Endothelial cell of umbilical vein (primary cell): ENCODE measurements at regions not wholly inside any gene's neighbourhood (a gene's known extent, or its start where the extent isn't known, plus 50 kb on each side); places are given as distances from the start of the nearest gene placed in this dataset.

ENCODE experiments used
- BruUV-seq: library from RNA; stranded (reverse); fragments of 400-500 nt; replicated peaks from 2 replicates; lab custom pipeline; 2021; lab: Mats Ljungman, UMichigan
- CTCF ChIA-PET: fragments of 300-600, 350-600 bp; sonication (Branson Sonifier 250); formaldehyde crosslinking; loops from one replicate; lab custom pipeline; 2021; ENCODE audit warnings: antibody characterized with exemption, inconsistent platforms; lab: Charles Lee
- POLR2A ChIA-PET: fragments of 300-600, 350-600 bp; sonication (Branson Sonifier 250); formaldehyde crosslinking; loops from one replicate; lab custom pipeline; 2021; ENCODE audit warnings: antibody characterized with exemption, inconsistent platforms; lab: Charles Lee
- DNase-seq: peaks from one replicate; pipeline ENCODE4 v3.0.0-alpha.2; 2011; ENCODE audit warnings: low read depth, low spot score
- FAIRE-seq: peaks from 2 replicates; lab custom pipeline; 2011; peaks lifted over from hg19 to GRCh38; lab: Jason Lieb, UNC
- H2AFZ ChIP-seq: 2 replicates; pipeline ENCODE4 v1.6.0; 2012; ENCODE audit warnings: low read depth, low read length, control low read depth, inconsistent platforms
- H3K27ac ChIP-seq: 2 replicates; pipeline ENCODE4 v1.5.1; 2011; ENCODE audit warnings: low read depth, mild to moderate bottlenecking, control low read depth, low read length, moderate library complexity; ENCODE audit not compliant: insufficient read depth
- H3K27me3 ChIP-seq, 2 experiments: 2 replicates each; pipeline versions ENCODE4 v1.6.0 to v1.6.1; 2011; ENCODE audit warnings: low read length in 2 of 2, mixed read lengths in 1 of 2; ENCODE audit not compliant: control insufficient read depth in 2 of 2, insufficient read depth in 2 of 2
- H3K36me3 ChIP-seq, 2 experiments: 2 replicates in 1 of 2; 3 replicates in 1 of 2; pipeline ENCODE4 v1.5.1; 2011; ENCODE audit warnings: low read length in 2 of 2, mild to moderate bottlenecking in 1 of 2, moderate library complexity in 1 of 2; ENCODE audit not compliant: control insufficient read depth in 2 of 2, insufficient read depth in 2 of 2; ENCODE audit errors: extremely low read depth in 1 of 2
- H3K4me1 ChIP-seq: 3 replicates; pipeline ENCODE4 v1.5.1; 2011; ENCODE audit warnings: mild to moderate bottlenecking, low read length; ENCODE audit not compliant: control insufficient read depth, insufficient read depth; ENCODE audit errors: extremely low read depth
- H3K4me2 ChIP-seq: 2 replicates; pipeline ENCODE4 v1.6.1; 2011; ENCODE audit warnings: low read length, control low read depth, mixed read lengths; ENCODE audit not compliant: insufficient read depth
- H3K4me3 ChIP-seq, 3 experiments: fragments of 200-600 bp in 1 of 3; sonication (generic), shearing (Covaris generic) in 1 of 3; replicated peaks in 1 of 3; 2 replicates each; pipeline ENCODE4 v1.5.1; 2011 to 2016; ENCODE audit warnings: control low read depth in 3 of 3, low read length in 3 of 3, mild to moderate bottlenecking in 2 of 3, inconsistent platforms in 1 of 3, low read depth in 1 of 3, moderate library complexity in 1 of 3; ENCODE audit not compliant: insufficient read depth in 1 of 3
- H3K79me2 ChIP-seq: 2 replicates; pipeline ENCODE4 v1.6.0; 2012; ENCODE audit warnings: low read length, inconsistent platforms; ENCODE audit not compliant: control insufficient read depth, insufficient read depth
- H3K9ac ChIP-seq: replicated peaks from 2 replicates; pipeline ENCODE3; 2011; ENCODE audit warnings: low read length, control low read depth; ENCODE audit not compliant: insufficient read depth; ENCODE audit errors: extremely low read depth
- H3K9me1 ChIP-seq: replicated peaks from 3 replicates; pipeline ENCODE4 v1.6.0; 2011; ENCODE audit warnings: mild to moderate bottlenecking, low read length; ENCODE audit not compliant: control insufficient read depth, insufficient read depth; ENCODE audit errors: extremely low read depth
- H3K9me3 ChIP-seq: replicated peaks from 2 replicates; pipeline ENCODE4 v1.5.1; 2012; ENCODE audit warnings: low read length, inconsistent platforms; ENCODE audit not compliant: control insufficient read depth, insufficient read depth
- H4K20me1 ChIP-seq: replicated peaks from 2 replicates; pipeline ENCODE3; 2011; ENCODE audit warnings: mild to moderate bottlenecking, low read length; ENCODE audit not compliant: control insufficient read depth, insufficient read depth; ENCODE audit errors: extremely low read depth
- FOS ChIP-seq: IDR thresholded peaks from 2 replicates; pipeline ENCODE4 v1.6.1; 2011; ENCODE audit warnings: mild to moderate bottlenecking, low read length, moderate library complexity, borderline replicate concordance; ENCODE audit not compliant: insufficient read depth
- dilution Hi-C: fragments of 300-500 bp; cut with MboI; formaldehyde crosslinking; loops from one replicate; pipeline ENCODE4 v1.15.0; 2019; ENCODE audit warnings: low sequenced_read_pairs; ENCODE audit not compliant: extremely low pct_ligation_motif_present
- intact Hi-C: fragments of 100-400 bp; cut with micrococcal nuclease; formaldehyde crosslinking; loops from one replicate; pipeline ENCODE4 v1.10.0; 2022
- TF ChIP-seq, protein P1 (sequence below): IDR thresholded peaks from 2 replicates; pipeline ENCODE4 v1.6.1; 2011; ENCODE audit not compliant: insufficient read depth, insufficient read length

DNA sequence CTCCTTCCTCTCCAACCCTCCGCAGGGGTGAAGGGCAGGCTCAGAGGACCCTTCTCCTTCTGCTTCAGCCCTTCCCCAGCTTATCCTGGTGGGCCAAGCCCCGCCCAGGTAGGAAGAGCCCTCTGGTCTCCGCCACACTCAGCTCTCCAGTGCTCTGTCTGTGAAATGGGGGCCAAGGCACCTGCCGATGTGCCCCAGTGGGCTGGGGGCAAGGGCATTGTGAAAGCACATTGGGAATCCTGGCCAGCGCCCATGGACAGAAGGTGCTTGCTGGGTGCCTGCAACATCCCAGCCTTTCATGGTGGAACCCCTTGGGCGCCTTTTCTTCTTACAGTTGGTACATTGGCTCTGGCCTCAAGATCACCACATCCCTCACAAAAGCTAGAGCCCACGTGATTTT, 150.8 kb downstream of the INHBB start:
- dilution Hi-C loops: no loop called here
- H3K36me3 ChIP-seq: no peaks in the 10 kb centered on the region
- no peak overlapping the region for H3K27ac ChIP-seq
- no peak overlapping the region for H3K4me3 ChIP-seq
- H3K27me3 ChIP-seq: peaks cover 0 to 10% of the 10 kb centered on the region in 2 experiments
- H3K9me1 ChIP-seq: no peaks in the 10 kb centered on the region
- ChIA-PET CTCF (interaction anchor here (1.3 kb wide), 1 partner anchor 12 kb away, joined by 4 read pairs; no protein-coding TSS in a partner anchor), POLR2A (interaction anchor here (0.6 kb wide), 1 partner anchor 172 kb away, joined by 3 read pairs; no protein-coding TSS in a partner anchor)
- DNase-seq (no peak), FAIRE-seq (no peak)
- TF ChIP-seq, protein P1, sequence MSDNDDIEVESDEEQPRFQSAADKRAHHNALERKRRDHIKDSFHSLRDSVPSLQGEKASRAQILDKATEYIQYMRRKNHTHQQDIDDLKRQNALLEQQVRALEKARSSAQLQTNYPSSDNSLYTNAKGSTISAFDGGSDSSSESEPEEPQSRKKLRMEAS: no peak
- no peaks in the 10 kb centered on the region for H3K79me2 ChIP-seq
- H3K4me2 ChIP-seq: no peak overlapping the region
- no peak overlapping the region for H3K9ac ChIP-seq
- H3K9me3 ChIP-seq: no peaks in the 10 kb centered on the region
- no peak overlapping the region for H2AFZ ChIP-seq
- intact Hi-C loops: no loop called here
- H3K4me1 ChIP-seq: no peaks in the 10 kb centered on the region
- no peaks in the 10 kb centered on the region for H4K20me1 ChIP-seq
- BruUV-seq: no TSS peak

DNA sequence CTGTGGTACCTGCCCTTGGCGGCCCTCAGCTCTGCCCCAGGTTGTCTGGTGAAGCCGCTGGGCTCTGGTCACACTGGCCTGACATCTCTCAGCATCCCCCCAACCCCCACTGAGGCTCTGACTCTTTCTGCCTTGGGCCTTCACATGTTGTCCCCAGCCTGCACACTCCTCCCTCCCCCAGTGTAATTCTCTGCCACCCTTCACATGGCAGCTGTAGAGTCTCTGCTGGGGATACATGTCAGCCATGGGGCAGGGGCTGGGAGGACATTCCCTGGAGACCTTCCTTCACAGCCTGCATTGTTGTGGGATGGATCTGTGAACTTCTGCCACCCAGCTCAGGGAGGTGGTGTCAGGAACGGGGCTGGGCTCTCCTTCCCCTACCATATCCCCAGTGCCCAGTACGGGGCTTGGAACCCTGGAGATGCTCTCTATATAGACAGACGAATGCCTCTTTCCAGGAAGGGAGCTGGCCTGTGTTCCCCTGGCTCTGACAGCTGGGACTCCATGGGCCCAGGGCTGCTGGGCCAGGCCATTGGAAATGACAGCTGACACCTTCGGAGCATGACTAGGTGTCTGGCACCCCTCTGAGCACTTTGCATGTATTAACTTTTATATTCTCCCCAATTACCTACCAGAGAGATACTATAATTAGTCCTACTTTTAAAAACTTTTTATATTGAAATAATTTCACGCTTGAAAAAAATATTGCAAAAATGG, 151.5 kb downstream of the INHBB start:
- no peak overlapping the region for H2AFZ ChIP-seq
- DNase-seq (no peak), FAIRE-seq (no peak)
- no peak overlapping the region for H3K4me3 ChIP-seq
- H3K4me2 ChIP-seq: no peak overlapping the region
- no peaks in the 10 kb centered on the region for H4K20me1 ChIP-seq
- H3K9me3 ChIP-seq: no peaks in the 10 kb centered on the region
- TF ChIP-seq FOS: no peak
- H3K27ac ChIP-seq: no peak overlapping the region
- H3K4me1 ChIP-seq: no peaks in the 10 kb centered on the region
- peaks cover 0 to 11% of the 10 kb centered on the region in 2 experiments for H3K27me3 ChIP-seq
- dilution Hi-C loops: no loop called here
- no TSS peak for BruUV-seq
- no peak overlapping the region for H3K9ac ChIP-seq
- ChIA-PET CTCF (interaction anchor here (1.3 kb wide), 1 partner anchor 11 kb away, joined by 4 read pairs; no protein-coding TSS in a partner anchor), POLR2A (interaction anchor here (0.6 kb wide), 1 partner anchor 173 kb away, joined by 3 read pairs; no protein-coding TSS in a partner anchor)
- no peaks in the 10 kb centered on the region for H3K79me2 ChIP-seq
- no peaks in the 10 kb centered on the region for H3K36me3 ChIP-seq
- no peaks in the 10 kb centered on the region for H3K9me1 ChIP-seq
- intact Hi-C loops: no loop called here
